HG03460 (cell line): ENCODE measurements at regions not wholly inside any gene's neighbourhood (a gene's known extent, or its start where the extent isn't known, plus 50 kb on each side); places are given as distances from the start of the nearest gene placed in this dataset.
"Not testable (repeated sequence)": the region's sequence is repeated elsewhere in the genome, so short reads cannot be mapped to it uniquely, and the experiment has no call there.

Source experiments
- ATAC-seq: cut with Tn5 transposase; IDR thresholded peaks from one replicate; pipeline ENCODE4 v1.9.1; 2021; ENCODE audit not compliant: unreplicated experiment

- no peak for ATAC-seq
Measured at GRCh38 chr9:2243666-2244555, 228.8 kb downstream of the SMARCA2 start.

DNA sequence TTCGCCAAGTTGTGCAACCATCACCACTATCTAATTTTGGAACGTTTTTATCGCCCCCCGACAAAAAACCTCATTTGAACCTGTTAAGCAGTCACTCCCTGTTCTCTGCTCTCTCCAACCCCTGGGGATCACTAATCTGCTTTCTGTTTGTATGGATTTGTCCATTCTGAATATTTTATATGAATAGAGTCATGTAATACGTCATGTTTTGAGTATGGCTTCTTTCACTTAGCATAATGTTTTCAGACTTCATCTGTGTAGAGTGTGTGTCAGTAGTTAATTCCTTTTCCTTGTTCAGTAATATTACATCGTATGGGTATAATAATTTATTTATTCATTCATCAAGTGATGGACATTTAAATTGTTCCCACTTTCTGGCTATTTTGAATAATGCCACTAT is 232.2 kb downstream of the SMARCA2 start:
- ATAC-seq = no peak

- no peak for ATAC-seq
Measured at GRCh38 chr9:2248768-2249265, 233.7 kb downstream of the SMARCA2 start.

DNA sequence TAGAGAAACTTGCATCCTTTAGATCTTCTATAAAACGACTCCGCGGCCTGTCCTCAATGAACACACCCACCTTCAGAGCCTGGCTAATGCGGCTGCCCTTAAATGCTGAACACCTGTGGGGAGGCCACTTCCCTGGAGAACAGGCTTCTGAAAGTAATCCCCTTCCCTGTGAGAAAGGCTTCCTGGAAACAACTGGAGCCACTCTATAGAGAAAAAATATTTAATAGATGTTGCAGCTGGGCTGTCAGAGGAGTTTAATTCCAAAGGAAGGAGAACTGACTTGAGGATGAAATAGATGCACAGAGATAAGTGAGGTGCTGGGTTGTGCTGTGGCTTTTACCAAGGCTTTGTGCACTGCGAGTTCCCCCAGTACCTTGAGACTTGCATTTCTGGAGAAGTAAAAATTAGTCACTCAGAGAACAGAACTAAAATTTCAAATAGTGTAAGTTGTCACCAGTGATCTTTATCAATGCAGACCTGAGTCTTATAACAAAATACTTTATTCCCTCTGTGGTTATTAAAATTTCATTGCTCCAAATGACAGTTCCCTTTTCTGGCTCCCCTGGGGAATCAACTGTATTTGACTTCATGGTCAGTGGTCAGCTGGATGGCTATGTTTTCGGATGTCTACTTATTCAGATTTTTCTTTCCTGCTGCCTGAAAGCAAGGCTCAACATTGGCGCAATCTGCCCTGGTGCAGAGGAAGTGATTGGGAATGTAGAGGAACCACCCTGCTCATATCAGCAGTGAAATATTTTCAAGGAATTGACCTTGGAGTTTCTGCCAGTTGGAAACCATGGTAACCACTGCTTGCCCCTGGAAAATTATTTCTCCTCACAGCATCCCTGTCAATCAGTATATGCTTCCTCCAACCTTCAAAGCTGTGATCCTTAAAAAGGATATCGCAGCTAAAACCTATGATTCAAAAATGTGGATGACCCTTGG is 238.8 kb downstream of the SMARCA2 start:
- no peak for ATAC-seq

DNA sequence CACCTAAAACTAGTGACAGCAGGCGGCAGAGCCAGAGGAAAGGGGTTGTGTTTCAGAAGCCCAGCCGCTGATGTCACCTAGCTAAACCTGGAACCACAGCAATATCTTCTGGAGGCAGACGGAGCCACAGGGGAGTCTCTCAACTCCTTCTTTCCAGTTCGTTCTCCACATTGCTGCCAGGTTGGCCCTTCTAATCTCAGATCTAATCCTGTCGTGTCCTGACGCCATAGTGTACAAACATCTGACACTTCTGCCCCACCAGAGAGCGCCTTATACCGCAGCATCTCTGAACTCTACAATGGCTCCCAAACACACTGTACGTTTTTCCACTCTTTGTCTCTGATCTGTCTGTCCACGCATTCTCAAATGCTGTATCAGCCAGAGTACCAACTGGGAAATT is 240.0 kb downstream of the SMARCA2 start:
- ATAC-seq = no peak

DNA sequence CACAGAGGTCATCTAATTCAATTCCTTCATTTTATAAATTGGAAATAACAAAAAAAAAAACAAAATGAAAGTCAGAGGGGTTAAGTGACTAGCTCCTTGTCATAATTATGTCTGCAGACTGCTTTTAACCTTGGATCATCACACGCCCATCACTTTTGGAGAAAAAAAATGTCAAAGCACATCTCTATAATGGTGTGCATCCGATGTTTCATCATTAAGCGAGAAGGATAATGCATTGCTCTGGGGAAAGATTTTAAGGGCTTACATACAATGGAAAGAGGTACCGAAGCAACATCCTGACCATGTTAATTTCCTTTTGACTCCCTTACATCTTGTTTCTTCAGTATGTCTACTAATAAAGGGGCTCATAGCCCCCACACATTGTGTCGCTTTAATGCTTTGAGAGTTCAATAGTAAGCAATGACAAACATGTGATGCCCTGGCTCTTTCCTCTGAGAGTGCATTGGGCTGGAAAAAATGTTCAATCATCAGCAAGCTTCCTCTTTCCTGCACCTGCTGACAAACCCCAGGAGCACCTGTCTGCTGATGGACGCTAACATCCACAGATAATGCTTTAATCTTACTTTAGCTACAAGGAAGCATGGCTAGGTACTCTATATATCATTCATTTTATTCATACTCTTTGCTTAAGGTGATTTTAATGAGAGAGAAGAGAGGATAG is 242.2 kb downstream of the SMARCA2 start:
- no peak for ATAC-seq

DNA sequence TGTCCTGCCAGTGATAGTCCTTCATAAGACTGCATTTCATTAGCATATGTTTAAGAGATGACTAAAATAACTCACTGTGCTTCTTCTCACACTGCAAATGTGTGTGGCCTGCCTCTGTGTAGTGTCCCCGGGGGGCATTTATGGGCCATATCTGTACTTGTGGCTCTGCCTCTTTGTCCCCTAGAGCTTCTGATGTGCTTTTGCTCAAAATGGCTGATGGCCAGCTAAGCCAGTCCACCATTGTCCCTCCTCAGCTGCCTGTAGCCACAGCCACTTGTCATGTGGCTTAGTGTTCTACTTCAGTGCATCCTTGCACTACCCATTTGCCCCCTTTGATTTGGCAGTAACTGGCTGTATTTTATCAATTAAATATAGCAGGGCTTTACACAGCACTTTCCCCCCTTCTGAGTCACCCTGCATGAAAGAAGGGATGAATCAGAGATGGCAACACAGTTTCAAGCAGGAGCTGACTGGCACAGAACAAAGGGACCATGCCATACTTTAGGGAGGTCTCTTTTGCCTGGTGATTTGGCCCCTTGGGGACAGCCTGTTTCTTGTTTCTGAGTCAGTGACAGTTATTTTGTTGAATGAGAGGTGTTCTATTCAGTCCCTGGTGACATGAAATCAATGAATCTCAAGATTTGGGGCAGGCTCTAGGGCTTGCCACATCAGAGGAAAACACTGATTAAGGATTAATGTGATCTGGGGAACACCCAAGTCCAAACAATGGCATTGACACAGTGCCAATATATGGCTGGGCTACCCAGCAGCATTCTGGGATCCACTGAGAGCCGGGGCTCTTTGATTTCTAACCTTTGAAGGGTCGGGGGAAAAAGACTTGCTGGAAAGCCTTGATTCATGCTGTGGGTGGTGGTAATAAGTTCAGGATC is 245.5 kb downstream of the SMARCA2 start:
- no peak for ATAC-seq

- no peak for ATAC-seq
Measured at GRCh38 chr9:2261421-2262103, 246.4 kb downstream of the SMARCA2 start.

DNA sequence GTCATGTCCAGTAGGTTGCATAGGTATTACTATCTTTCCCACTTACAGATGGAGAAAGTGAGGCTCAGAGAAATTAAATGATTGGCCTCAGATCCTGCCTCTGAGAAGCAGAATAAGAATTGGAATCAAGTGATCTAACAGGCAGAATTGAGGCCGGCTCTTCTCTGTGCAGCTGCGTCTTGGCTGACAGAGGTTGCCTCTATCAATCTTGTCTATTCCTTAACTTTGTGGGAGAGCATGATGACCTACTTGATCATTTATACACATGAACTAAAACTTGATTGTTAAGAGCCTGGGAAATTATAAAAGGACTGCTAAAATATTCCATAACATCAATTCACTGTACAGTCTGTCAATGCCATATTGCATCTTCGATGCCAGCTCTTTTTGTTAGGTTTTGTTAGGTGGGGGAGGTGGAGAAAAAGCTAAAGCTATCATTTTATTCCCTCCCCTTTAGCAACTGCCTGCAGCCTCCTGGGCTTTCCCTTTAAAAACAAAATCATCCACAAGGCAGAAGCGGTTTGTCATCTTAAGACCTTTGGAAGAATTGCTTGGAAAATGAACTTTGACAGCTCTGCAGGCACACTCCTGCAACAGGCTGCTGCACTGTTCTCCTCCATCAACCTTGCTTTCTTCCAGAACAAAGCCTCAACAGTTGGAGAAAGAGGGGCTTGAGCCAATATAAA is 247.4 kb downstream of the SMARCA2 start:
- no peak for ATAC-seq

DNA sequence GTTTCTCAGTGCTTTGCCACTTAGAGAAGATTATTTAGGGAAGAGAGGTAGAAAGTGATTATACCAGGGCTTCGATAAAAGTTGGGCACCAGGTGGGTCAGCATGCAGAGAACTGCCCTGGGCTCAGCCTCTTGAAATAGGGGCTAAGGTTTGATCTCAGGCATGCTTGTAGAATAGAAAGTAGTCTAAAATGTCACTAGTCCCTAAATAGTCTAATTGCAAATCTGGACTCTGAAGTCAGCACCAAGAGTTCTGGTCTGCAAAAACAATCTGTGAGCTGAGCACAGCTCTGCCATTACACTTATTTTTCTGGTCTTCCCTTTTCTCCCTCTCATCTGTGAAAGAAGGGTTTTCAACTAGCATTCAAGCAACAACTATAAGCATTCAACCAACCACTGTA is 248.0 kb downstream of the SMARCA2 start:
- ATAC-seq = no peak

- no peak for ATAC-seq
Measured at GRCh38 chr9:2263665-2264064, 248.5 kb downstream of the SMARCA2 start.

- no peak for ATAC-seq
Measured at GRCh38 chr9:2264081-2264480, 248.9 kb downstream of the SMARCA2 start.

- no peak for ATAC-seq
Measured at GRCh38 chr9:2267181-2267745, 252.1 kb downstream of the SMARCA2 start.

DNA sequence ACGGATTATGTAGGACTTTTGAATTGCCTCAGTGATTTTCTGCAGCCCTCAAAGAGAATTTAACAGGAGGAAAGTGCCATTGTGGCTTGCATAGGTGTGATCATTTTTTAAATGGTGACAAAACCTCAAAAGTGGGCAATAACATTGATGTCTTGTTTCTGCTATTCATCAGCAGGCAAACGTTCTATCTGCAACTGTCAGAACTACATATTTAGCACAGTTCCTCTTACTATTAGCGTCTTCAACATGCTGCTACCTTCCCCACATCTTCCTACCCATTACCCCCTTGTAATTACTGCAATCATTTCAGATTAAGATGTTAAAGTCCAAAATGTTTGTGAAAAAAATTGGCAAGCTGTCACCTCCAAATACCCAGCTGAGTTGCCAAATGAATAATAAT is 254.6 kb downstream of the SMARCA2 start:
- ATAC-seq = no peak

- ATAC-seq = no peak
Measured at GRCh38 chr9:2270565-2270964, 255.4 kb downstream of the SMARCA2 start.

DNA sequence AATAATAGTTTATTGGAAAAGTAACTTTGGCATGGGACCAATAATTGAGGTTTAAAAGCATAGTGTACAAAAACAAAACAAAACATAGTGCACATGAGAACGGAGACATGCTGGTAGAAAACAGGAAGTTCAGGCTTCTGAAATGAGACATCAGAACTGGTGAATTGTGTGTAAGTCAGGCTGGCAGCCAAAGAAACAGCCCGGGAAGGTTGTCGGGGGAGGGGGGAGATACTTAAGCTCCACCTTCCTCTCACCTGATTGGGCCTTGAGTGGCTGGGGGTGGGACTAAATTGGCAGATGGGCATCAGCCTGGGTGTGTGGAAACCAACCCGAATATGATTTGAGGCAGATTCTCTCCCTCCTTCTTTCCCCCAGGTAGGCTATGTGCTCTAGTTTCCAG is 256.3 kb downstream of the SMARCA2 start:
- peak; percentile 88 for ATAC-seq

DNA sequence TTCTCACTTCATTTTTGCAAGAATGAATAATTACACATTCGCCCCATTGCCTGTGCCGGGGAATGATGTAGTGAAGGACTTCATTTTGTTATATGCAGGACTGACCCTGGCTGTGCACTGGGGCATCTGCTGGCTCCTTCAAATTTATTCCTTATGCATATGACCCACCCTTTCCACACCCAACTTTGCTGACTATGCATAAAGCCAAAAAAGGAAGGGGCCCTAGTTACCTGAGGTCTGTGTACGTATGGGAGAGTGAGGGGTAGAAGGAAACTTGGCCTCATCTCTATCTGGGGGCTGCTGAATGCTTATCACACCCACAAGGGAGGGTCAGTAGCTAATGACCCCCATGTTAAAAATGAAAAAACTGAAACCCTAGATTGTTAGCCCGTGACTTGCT is 259.6 kb downstream of the SMARCA2 start:
- no peak for ATAC-seq

GRCh38 chr9:2276296-2276695 is 261.1 kb downstream of the SMARCA2 start:
- no peak for ATAC-seq

DNA sequence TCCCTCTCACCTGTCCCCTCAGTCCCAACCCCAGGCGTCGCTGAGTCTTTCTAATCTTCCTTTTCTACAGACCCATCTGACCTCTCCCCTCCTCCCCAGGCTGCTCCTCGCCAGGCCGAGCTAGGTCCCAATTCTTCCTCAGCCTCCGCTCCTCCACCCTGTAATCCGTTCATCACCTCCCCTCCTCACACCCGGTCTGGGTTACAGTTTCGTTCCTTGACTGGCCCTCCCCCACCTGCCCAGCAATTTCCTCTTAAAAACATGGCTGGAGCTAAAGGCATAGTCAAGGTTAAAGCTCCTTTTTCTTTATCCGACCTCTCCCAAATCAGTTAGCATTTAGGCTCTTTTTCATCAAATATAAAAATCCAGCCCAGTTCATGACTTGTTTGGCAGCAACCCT is 262.0 kb downstream of the SMARCA2 start:
- not testable (repeated sequence) for ATAC-seq
